BE2C (cell line): ENCODE measurements at regions not wholly inside any gene's neighbourhood (a gene's known extent, or its start where the extent isn't known, plus 50 kb on each side); places are given as distances from the start of the nearest gene placed in this dataset.
"Not testable (repeated sequence)": the region's sequence is repeated elsewhere in the genome, so short reads cannot be mapped to it uniquely, and the experiment has no call there.

Experiments used
- DNase-seq: peaks from one replicate; pipeline ENCODE4 v3.0.0-alpha.2; 2020
- H3K27me3 ChIP-seq: fragments of 250-450 bp; sonication (Bioruptor Pico); 2 replicates; pipeline ENCODE4 v1.5.1; 2020; ENCODE audit warnings: mild to moderate bottlenecking
- H3K36me3 ChIP-seq: fragments of 250-450 bp; sonication (Bioruptor Pico); 2 replicates; pipeline ENCODE4 v1.5.1; 2020; ENCODE audit warnings: mild to moderate bottlenecking
- H3K4me1 ChIP-seq: fragments of 250-450 bp; sonication (Bioruptor Pico); 2 replicates; pipeline ENCODE4 v1.5.1; 2020
- H3K4me3 ChIP-seq: 2 replicates; pipeline ENCODE4 v1.5.1; 2011; ENCODE audit warnings: low read depth, low read length
- H3K9me3 ChIP-seq: fragments of 250-450 bp; sonication (Bioruptor Pico); 2 replicates; pipeline ENCODE4 v1.5.1; 2020
- TF ChIP-seq, protein P1 (sequence below): IDR thresholded peaks from 2 replicates; pipeline ENCODE4 v1.5.1; 2012; ENCODE audit warnings: mild to moderate bottlenecking, low read depth, low read length

DNA sequence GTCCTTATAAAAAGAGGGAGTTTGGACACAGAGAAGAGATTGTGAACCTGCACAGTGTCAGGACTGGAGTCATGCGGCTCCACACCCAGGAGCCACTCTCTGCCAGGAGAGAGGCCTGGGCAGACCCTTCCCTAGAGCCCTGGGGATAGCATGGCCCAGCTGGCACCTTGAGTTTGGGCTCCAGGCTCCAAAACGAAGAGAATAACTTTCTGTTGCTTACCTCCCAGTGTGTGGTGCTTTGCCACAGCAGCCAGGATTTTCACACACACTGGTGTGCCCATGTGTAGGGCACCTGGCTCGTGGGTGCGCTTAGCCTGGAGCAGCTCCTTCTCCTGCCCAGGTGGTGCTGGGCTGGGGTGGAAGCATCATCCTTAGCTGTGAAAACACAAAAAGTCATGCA, 344.3 kb downstream of the TEX29 start:
- no peak for DNase-seq
- no peaks in the 10 kb centered on the region for H3K36me3 ChIP-seq
- H3K4me3 ChIP-seq: no peak overlapping the region
- TF ChIP-seq, protein P1, sequence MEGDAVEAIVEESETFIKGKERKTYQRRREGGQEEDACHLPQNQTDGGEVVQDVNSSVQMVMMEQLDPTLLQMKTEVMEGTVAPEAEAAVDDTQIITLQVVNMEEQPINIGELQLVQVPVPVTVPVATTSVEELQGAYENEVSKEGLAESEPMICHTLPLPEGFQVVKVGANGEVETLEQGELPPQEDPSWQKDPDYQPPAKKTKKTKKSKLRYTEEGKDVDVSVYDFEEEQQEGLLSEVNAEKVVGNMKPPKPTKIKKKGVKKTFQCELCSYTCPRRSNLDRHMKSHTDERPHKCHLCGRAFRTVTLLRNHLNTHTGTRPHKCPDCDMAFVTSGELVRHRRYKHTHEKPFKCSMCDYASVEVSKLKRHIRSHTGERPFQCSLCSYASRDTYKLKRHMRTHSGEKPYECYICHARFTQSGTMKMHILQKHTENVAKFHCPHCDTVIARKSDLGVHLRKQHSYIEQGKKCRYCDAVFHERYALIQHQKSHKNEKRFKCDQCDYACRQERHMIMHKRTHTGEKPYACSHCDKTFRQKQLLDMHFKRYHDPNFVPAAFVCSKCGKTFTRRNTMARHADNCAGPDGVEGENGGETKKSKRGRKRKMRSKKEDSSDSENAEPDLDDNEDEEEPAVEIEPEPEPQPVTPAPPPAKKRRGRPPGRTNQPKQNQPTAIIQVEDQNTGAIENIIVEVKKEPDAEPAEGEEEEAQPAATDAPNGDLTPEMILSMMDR: no peak
- H3K27me3 ChIP-seq: peaks cover 2% of the 10 kb centered on the region; the same call in 1 of the 2 replicates
- no peaks in the 10 kb centered on the region for H3K9me3 ChIP-seq
- no peaks in the 10 kb centered on the region for H3K4me1 ChIP-seq

DNA sequence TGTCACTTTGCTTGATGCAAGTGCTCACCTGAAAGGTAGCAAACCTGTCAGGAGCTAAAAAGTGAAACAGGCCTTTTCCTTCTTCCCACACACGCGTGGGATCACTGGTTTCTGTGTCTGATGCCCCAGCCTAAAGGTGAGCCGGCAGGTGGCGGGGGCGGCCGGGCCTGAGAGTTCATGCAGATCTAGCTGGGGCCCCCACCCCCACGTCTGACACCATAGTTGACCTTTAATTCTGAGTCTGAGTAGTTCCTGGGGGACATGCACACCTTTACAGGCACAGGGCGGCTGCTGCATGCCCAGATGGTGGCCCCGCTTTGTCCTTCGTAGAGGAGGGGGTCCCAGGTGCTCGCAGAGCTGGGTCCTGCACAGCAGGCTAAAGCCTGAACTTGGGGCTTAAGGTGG, 345.3 kb downstream of the TEX29 start:
- Histone ChIP-seq H3K4me3 (no peak overlapping the region), H3K27me3 (peaks cover 2% of the 10 kb centered on the region; the same call in 1 of the 2 replicates), H3K4me1 (no peaks in the 10 kb centered on the region), H3K36me3 (no peaks in the 10 kb centered on the region), H3K9me3 (no peaks in the 10 kb centered on the region)
- DNase-seq: no peak
- TF ChIP-seq, protein P1: no peak

DNA sequence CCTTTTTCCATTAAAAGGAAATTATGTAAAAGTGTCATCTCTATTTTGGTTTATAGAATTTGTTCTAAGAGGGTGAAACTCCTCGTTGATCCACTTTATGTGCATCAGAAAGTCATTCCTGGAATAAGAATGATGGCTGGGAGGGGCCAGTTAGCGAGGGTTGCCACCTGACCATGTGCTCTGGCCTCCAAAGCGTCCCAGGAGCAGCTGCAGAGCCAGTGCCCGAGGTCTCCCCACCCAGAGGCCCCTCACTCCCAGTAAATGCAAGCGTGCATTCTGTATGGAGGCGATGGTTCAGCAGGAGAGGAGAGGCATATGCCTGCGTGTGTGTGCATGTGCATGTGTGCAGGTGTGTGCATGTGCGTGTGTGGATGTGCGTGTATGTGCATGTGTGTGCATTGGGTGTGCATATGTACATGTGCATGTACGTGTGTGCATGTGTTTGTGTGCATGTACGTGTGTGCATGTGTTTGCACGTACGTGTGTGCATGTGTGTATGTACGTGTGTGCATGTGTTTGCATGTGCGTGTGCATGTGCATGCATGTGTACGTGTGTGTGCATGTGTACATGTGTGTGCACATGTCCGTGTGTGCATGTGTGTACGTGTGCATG, 345.8 kb downstream of the TEX29 start:
- Histone ChIP-seq H3K9me3 (no peaks in the 10 kb centered on the region), H3K4me3 (no peak overlapping the region)

DNA sequence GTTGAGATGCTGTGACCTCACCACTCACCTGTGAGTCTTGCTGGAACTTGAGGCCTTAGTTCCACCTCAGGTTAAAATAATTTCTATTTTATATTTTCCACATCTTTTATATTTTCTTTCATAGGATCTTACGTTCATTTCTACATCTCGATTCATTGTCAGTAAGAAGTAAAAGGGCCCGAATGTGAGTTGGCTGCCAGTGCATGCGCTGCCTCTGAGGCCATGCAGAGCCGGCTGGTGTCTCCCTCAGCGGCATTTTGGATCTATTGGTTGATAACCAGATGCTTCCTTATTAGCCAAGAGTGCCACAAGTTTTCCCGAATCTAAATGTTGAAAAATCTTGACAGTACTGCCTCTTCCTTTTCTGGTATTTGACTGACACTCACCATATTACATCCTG, 347.3 kb downstream of the TEX29 start:
- H3K4me1 ChIP-seq: no peaks in the 10 kb centered on the region
- no peaks in the 10 kb centered on the region for H3K9me3 ChIP-seq
- no peak overlapping the region for H3K4me3 ChIP-seq
- H3K27me3 ChIP-seq: peaks cover 2% of the 10 kb centered on the region; the same call in 1 of the 2 replicates
- H3K36me3 ChIP-seq: no peaks in the 10 kb centered on the region
- TF ChIP-seq, protein P1: no peak
- no peak for DNase-seq

More for the DNA sequence above, 345.8 kb downstream of the TEX29 start:
- TF ChIP-seq, protein P1: no peak
- H3K36me3 ChIP-seq: no peaks in the 10 kb centered on the region
- DNase-seq: no peak
- H3K27me3 ChIP-seq: peaks cover 2% of the 10 kb centered on the region; the same call in 1 of the 2 replicates
- H3K4me1 ChIP-seq: no peaks in the 10 kb centered on the region

DNA sequence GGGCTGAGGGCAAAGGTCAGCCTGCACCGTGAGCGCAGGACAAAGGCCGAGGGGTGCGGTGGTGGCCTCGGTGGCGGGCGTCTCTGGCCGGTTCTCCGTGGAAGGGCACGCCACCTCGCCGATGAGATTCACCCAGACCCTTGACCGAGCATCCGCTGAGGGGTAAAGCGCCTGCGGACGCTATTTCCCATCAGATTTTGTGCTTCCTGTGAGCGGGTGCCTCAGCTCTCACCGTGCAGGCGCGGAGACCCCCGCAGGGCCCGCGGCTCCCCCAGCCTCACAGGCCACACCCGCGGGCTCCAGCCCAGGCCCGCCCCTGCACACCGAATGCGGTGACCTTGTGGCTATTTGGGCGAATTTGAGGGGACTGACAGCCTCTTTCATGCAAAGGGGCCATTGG, 348.0 kb downstream of the TEX29 start:
- H3K9me3 ChIP-seq: no peaks in the 10 kb centered on the region
- no peaks in the 10 kb centered on the region for H3K4me1 ChIP-seq
- H3K27me3 ChIP-seq: peaks cover 2% of the 10 kb centered on the region; the same call in 1 of the 2 replicates
- H3K36me3 ChIP-seq: no peaks in the 10 kb centered on the region
- TF ChIP-seq, protein P1: no peak
- no peak for DNase-seq
- no peak overlapping the region for H3K4me3 ChIP-seq

DNA sequence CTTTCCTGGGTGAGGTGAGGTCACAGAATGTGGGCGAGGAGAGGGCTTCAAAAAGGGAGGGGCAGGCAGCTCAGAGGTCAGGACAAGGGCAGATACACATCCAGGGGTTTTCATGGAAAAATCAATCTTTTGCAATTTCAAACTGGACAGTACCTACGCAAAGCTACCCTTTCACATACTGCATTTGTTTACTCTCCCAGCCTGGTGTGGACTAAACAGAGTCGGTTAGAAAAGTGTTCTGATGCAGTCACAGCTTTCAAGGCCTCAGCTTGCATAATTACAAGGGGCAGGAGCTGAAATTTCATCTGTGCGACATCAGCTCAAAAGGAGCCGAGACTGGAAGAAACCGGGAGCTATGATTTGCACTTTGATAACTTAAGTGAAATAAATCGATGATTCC, 351.8 kb downstream of the TEX29 start:
- H3K9me3 ChIP-seq, H3K36me3 ChIP-seq, DNase-seq, H3K4me1 ChIP-seq, H3K27me3 ChIP-seq, H3K4me3 ChIP-seq: not testable (repeated sequence)

DNA sequence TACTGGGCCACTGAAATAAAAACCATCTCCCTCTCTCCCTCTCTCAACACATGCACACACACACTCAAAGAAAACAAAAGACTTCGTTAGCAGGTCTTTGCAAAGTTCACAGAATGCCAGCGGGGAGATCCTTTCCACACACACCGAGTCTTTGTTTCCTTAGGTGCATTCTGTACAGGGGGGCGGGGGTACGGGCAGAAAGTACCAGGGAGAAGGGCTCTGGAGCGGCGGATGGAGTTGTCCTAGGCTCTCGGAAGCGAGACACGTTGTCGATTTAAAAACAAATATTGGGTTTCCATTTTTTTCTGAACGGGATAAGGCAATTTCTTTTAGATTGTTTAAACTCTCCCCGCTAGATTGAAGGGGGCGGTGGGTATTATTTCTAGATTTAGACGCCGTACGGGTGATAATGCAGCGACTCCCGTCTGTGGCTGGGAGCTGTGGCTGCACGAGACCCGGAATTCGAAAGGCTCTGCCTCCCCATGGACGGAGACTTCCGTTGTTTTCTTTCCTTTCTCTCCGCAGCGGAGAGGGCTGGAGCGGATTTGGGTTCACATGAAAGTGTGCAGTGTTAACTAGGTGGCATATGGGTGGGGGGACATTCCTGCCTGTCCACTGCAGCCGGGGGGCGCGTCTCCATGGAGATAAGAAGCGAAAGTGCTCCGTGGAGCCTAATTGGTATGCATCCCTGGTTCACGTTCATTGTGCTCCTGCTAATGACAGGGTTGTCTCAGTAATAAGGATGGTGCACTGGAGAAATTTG, 357.9 kb downstream of the TEX29 start:
- not testable (repeated sequence) for H3K9me3 ChIP-seq, DNase-seq, H3K4me3 ChIP-seq, H3K27me3 ChIP-seq, H3K36me3 ChIP-seq, H3K4me1 ChIP-seq

DNA sequence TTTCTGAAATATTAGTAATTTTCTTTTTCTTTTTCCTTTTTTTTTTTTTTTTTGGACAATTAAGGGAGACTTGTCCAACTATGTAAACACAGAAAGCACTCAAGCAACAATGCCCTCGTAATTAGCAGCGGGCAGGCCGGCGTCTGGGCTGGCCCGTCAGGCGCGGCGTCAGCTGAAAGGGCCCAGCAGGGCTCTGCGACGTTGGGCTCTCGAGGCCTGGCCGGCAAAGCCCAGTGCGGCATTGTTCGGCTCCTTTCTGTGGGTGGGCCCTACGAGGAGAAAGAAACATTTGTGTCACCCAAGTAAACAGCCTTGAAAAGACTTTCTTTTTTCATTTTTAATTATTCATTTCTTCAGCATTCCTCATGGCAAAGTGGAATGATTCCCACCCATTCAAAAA, 359.2 kb downstream of the TEX29 start:
- H3K9me3 ChIP-seq, H3K36me3 ChIP-seq, H3K4me1 ChIP-seq, H3K4me3 ChIP-seq, H3K27me3 ChIP-seq, DNase-seq: not testable (repeated sequence)

DNA sequence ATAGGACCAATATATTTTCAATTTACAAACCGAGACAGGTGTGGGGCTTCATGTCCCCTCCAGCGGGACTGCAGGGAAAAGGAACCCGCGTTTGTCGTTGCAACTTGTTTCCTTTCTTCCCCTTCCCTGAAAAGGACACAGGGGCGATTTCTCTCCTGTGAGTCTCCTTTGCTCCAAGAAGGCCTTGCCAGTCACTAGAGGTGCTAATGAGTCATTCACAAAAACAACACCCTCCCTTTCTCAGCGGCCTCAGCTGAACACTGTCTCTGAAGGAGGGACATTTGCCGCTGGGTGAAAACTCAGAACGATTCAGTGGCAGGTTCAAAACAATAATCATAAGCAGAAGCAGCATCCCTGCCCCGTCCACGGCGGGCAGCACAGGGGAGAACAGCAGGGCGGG, 359.7 kb downstream of the TEX29 start:
- not testable (repeated sequence) for H3K36me3 ChIP-seq, H3K4me1 ChIP-seq, H3K27me3 ChIP-seq, DNase-seq, H3K4me3 ChIP-seq, H3K9me3 ChIP-seq

DNA sequence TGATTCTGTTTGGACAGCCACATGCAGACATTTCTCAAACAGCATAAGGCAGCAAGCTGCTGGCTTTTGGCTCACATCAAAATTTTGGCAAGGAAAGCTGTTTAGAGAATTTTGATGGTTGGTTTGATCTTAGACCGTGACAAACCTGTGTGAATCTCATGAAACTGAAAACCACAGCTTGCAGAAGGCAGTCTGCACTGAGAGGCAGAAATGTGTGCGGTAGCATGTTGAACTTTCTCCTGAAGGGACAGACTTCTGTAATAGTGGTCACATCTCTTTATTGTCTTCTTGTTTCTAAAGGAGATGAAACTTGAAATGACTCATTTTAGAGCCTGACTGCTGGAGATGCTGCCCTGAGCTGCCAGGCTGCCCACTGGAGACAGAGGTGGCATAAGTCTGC, 371.6 kb downstream of the TEX29 start:
- DNase-seq, H3K4me1 ChIP-seq, H3K9me3 ChIP-seq, H3K4me3 ChIP-seq, H3K27me3 ChIP-seq, H3K36me3 ChIP-seq: not testable (repeated sequence)
